Gastroesophageal sphincter (tissue), 3 donors: ENCODE measurements at regions not wholly inside any gene's neighbourhood (a gene's known extent, or its start where the extent isn't known, plus 50 kb on each side); places are given as distances from the start of the nearest gene placed in this dataset.

Experiments
- POLR2A ChIP-seq, 2 donors: fragments of 450-650 bp; IDR thresholded peaks; one replicate each; pipeline ENCODE4 v1.6.1; 2017; ENCODE audit warnings: antibody characterized with exemption in 2 of 2, mild to moderate bottlenecking in 2 of 2, moderate library complexity in 1 of 2
- TF ChIP-seq, protein P1 (sequence below), 4 experiments: fragments of 200-600 bp in 2 of 4; fragments of 450-650 bp in 2 of 4; sonication (generic) in 1 of 4; IDR thresholded peaks; one replicate each; pipeline ENCODE4 v1.5.1; 2017 to 2019; ENCODE audit warnings: antibody characterized with exemption in 4 of 4, mild to moderate bottlenecking in 2 of 4, moderate library complexity in 2 of 4

DNA sequence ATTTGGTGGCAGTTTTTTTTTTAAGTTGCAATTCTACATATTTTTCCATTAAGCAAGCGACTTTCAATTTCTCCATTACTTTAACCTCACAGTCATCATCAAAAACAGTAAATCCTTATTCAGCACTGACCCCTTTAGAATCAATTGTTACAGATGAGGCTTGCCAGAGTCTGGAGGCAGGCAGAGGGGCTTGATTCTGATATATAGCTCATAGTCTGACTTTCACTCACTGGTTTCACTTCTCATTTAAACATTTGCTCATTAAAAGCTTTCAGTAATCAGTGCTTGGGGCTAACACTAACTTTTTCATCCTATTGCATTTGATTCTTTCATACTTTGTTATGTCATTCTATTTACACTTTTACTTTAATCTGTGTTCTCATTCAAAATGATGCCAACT is 88.4 kb downstream of the PYDC2 start:
- TF ChIP-seq, protein P1, sequence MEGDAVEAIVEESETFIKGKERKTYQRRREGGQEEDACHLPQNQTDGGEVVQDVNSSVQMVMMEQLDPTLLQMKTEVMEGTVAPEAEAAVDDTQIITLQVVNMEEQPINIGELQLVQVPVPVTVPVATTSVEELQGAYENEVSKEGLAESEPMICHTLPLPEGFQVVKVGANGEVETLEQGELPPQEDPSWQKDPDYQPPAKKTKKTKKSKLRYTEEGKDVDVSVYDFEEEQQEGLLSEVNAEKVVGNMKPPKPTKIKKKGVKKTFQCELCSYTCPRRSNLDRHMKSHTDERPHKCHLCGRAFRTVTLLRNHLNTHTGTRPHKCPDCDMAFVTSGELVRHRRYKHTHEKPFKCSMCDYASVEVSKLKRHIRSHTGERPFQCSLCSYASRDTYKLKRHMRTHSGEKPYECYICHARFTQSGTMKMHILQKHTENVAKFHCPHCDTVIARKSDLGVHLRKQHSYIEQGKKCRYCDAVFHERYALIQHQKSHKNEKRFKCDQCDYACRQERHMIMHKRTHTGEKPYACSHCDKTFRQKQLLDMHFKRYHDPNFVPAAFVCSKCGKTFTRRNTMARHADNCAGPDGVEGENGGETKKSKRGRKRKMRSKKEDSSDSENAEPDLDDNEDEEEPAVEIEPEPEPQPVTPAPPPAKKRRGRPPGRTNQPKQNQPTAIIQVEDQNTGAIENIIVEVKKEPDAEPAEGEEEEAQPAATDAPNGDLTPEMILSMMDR (IDR thresholded peaks at IDR 0.05): no peak
- no peak for TF ChIP-seq POLR2A (IDR thresholded peaks at IDR 0.05)
